ENCODE measurements at regions not wholly inside any gene's neighbourhood (a gene's known extent, or its start where the extent isn't known, plus 50 kb on each side); places are given as distances from the start of the nearest gene placed in this dataset.

- DNase-seq, result no peak
These were observed 878.1 kb downstream of the CENPC start for GRCh38 chr4:66667249-66667648.

- DNase-seq, result no peak
These were observed 882.7 kb downstream of the CENPC start for GRCh38 chr4:66662620-66663019.

DNA sequence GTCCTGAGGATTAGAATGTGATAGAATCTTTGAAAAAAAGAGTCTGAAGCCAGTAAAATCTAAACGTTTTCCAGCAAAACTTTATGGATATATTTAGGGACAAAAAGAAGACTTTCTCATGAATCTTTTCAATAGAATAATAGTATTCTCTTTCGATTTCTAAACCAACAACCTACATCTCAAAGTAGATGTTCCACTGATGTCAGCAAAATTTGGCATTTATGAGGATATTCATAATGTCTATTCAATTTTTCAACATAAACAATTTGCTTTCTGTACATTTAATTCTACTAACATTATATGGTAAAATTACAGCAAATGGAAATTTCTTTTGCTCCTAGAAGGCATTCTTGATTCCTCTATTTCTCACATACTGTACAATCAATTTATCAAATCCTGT is 886.5 kb downstream of the CENPC start:
- DNase-seq, result no peak

- no peak for DNase-seq
These were observed 889.8 kb downstream of the CENPC start for GRCh38 chr4:66655505-66655904.

GRCh38 chr4:66653937-66654336 is 891.4 kb downstream of the CENPC start:
- no peak for DNase-seq

- no peak for DNase-seq
These were observed 896.1 kb downstream of the CENPC start for GRCh38 chr4:66649236-66649635.

- DNase-seq, result no peak
These were observed 897.4 kb downstream of the CENPC start for GRCh38 chr4:66647926-66648325.

DNA sequence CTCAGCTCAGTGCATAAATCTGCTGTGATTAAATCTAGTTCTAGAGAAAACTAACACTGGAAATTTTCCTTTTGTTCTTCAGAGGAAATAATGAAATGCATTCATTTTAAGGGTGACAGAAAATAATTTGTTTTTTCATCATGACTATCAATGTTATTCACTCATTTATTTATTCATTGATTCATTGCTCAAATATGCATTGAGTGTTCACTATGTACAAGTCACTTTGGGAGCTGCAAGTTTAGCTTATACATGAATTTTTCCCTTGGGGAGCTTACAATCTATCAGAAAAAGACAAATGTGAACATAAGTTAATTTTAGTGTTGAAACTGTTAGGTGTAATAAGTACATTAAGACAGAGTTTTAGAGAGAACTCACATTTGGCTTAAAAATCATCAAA is 897.8 kb downstream of the CENPC start:
- DNase-seq, result no peak

DNA sequence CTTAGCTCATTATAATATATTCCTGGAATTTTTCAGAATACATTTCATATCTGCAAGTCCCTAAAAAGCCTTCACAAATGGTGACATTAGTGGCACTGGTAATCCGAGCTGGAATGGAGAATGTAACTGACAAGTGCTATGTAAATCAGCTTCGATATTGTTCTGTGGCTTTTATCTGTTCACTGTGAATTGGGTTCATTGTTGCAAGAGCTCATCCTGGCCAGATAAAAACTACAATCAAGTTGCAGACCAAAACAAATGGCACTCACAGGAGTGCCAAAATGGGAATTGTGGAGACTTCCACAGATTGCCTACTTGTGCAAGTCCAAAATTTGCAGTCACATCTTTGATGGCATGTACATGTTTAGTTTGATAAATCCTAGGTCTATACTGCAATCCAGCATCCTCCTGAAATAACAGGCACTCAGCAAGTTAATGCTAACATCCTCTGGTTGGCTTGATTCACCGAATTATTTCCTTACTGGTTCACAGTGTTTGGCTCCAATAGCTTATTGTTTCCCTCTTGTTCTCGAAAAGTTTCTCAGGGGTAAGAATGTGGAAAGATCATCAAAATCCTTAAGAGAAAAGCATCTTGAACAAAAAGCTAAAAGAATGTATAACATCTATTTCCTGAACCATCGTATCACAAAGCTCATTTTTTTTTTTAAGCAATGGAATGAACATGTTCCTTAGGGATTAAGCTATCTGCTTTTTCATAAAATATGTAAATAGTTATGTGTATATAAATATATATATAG is 904.9 kb downstream of the CENPC start:
- DNase-seq, result no peak

DNA sequence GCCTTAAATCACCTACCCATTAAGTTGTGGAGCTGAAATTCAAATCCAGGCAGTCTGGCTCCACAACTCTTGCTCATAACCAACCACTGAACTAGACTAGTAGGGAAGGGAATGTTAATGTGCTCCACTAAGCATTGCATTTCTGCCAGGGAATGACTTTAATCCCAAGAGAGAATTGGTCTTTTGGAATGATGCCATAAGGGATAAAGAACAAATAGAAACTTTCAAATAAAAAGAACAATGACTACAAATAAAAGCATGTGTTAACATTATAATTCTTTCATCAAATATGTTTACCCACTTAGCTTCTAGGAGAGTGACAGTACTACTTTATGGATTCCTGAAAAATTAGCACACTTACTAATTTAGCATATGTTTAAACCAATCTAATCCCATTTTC is 905.9 kb downstream of the CENPC start:
- peak; percentile 63 for DNase-seq

GRCh38 chr4:66636349-66636748 is 909.0 kb downstream of the CENPC start:
- DNase-seq, result no peak

DNA sequence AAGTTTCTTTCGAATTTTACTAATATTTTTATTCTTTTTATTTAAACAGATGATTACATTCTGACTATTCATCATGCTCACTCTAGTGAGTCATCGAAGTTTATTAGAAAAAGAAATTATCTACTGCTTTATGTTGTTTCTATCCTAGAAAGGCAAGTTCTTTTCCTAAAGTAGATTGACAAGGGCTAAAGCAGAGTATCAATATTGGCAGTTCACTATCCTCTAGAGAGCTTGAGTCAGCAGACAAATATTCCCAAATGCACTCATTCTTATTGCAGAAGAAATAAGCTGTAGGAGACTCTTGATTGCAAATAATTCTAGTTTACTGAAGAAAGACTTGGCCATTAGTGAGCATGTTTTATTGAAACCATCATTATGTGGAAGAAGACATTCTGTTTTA is 911.8 kb downstream of the CENPC start:
- DNase-seq, result no peak

- no peak for DNase-seq
These were observed 915.4 kb downstream of the CENPC start for GRCh38 chr4:66629927-66630326.

DNA sequence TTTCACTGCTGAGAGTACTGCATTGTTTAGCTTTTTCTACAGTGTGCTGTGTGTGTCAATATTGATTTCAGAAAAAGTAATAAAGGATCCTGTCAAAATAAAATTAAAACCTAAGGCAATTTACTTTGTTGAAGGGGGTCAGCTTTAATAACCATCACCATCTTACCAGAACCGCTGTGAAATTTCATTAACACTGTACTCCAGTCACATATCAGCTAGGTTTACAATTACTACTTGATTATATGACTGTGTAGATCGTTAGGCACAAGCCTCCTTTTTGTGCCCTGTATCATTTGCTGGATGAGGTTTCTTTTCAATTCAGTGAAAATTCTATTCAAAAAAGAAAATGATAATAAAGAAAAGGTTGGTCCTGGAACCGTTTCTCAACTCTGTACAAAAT is 917.2 kb downstream of the CENPC start:
- no peak for DNase-seq

- DNase-seq, result no peak
These were observed 919.8 kb downstream of the CENPC start for GRCh38 chr4:66625480-66625879.

GRCh38 chr4:66613591-66613990 is 931.7 kb downstream of the CENPC start:
- no peak for DNase-seq

DNA sequence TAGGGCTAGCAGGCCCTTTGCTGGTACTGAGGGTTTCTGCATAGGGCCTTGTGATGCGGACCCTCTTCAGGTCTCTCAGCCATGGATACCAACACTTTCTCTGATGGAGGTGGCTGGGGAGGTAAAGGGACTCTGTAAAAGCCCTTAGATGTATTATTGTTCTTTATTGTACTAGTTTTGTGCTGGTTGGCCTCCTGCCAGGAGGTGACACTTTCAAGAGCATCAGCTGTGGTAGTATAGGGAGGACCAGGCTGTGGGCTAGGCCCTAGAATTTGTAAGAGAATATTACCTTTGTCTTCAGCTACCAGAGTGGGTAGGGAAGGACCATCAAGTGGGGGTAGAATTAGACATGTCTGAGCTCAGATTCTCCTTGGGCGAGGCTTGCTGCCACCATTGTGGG is 936.3 kb downstream of the CENPC start:
- DNase-seq, result no peak

DNA sequence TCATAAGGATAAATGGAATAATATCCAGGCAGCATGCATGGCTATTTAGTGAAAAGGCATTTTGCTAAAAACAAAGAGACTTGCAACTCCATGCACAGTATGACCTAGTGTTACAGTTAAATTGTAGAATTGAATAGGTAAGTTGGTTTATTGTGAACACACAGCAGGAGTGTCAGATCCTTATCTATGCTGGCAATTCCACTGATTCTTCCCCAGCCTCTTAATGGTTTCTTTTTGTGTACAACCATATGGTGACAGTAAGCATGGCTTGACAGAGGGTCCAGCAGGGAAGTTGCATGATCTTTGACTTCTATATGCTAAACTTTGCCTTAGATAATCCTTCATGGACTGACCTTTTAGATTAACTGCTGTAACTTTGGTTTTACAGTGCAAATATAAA is 936.6 kb upstream of the EPHA5 start:
- DNase-seq, result no peak

DNA sequence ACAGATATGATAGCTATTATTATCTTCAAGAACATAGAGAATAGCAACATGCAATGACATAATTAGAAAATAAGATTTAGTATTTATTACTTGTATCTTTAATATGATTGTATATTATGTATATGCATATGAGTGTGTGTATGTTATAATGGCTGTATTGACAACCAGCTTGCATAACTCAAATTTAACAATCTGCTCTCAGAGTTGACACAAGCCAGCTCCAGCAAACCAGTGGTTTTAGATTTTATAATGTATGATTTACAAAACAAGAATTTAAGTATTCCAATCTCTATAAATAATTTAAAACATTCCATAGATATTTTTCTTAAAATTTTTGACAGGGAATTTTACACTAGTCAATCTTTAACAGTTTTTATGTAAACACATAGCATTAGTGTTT is 935.9 kb upstream of the EPHA5 start:
- no peak for DNase-seq

- no peak for DNase-seq
These were observed 933.9 kb upstream of the EPHA5 start for GRCh38 chr4:66604192-66604591.

- DNase-seq, result no peak
These were observed 932.3 kb upstream of the EPHA5 start for GRCh38 chr4:66602622-66603021.

DNA sequence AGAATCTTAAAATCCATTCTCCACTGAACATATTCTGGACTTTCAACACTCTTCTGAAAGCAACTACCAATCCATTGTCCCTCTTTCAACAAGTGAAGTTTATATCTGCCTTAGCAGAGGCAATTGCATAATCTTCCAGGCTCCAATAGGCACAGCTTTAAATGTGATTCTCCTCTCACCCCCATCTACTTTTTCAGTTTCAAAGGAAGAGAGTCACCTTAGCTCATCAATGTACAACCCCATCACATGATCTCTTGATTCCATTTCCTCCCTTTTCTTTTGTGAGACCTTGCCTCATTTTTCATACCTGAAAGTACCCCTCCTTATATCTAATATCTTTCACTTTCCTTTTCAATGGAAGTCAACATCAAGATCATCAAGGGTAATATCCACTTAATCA is 921.7 kb upstream of the EPHA5 start:
- DNase-seq, result no peak

GRCh38 chr4:66590488-66591215 is 920.4 kb upstream of the EPHA5 start:
- DNase-seq, result no peak

GRCh38 chr4:66589183-66589582 is 918.9 kb upstream of the EPHA5 start:
- DNase-seq, result no peak

- no peak for DNase-seq
These were observed 915.5 kb upstream of the EPHA5 start for GRCh38 chr4:66585767-66586166.
